OCI-LY7 (cell line): ENCODE measurements at regions not wholly inside any gene's neighbourhood (a gene's known extent, or its start where the extent isn't known, plus 50 kb on each side); places are given as distances from the start of the nearest gene placed in this dataset.
A peak's percentile ranks its signal among the peaks of the same experiment; 100 is the strongest.

ENCODE experiments used
- BruUV-seq: library from RNA; stranded (reverse); fragments of 400-500 nt; replicated peaks from 2 replicates; lab custom pipeline; 2021; lab: Mats Ljungman, UMichigan
- CTCF ChIA-PET: fragments of 300-600 bp; sonication (Branson Sonifier 250); formaldehyde crosslinking; loops from one replicate; lab custom pipeline; 2022; ENCODE audit warnings: antibody characterized with exemption; ENCODE audit not compliant: unreplicated experiment; lab: Charles Lee
- POLR2A ChIA-PET: fragments of 300-600 bp; sonication (Branson Sonifier 250); formaldehyde crosslinking; loops from one replicate; lab custom pipeline; 2022; ENCODE audit warnings: antibody characterized with exemption; lab: Charles Lee
- DNase-seq: peaks from one replicate; pipeline ENCODE4 v3.0.0-alpha.2; 2015; ENCODE audit warnings: low spot score
- H2AFZ ChIP-seq: fragments of 200-600 bp; sonication (generic), shearing (Covaris generic); 2 replicates; pipeline ENCODE4 v1.6.1; 2014; ENCODE audit warnings: mild to moderate bottlenecking, antibody characterized with exemption, low read length, moderate library complexity
- H3K27ac ChIP-seq: fragments of 200-600 bp; sonication (generic); 2 replicates; pipeline ENCODE4 v1.5.1; 2014; ENCODE audit warnings: mixed run types, low read depth, mild to moderate bottlenecking, moderate library complexity, low read length, inconsistent platforms; ENCODE audit not compliant: poor library complexity, severe bottlenecking
- H3K36me3 ChIP-seq: fragments of 200-600 bp; sonication (generic); 2 replicates; pipeline ENCODE4 v1.6.1; 2014; ENCODE audit warnings: mild to moderate bottlenecking, antibody characterized with exemption, low read length, moderate library complexity, mixed read lengths; ENCODE audit not compliant: insufficient read depth
- H3K4me1 ChIP-seq: fragments of 200-600 bp; sonication (generic); 2 replicates; pipeline ENCODE4 v1.5.1; 2014; ENCODE audit warnings: mild to moderate bottlenecking, low read length; ENCODE audit not compliant: insufficient read depth, poor library complexity, severe bottlenecking
- H3K4me2 ChIP-seq: fragments of 200-600 bp; sonication (generic); 2 replicates; pipeline ENCODE4 v1.6.1; 2014; ENCODE audit warnings: mild to moderate bottlenecking, low read length
- H3K4me3 ChIP-seq: fragments of 200-600 bp; sonication (generic); 2 replicates; pipeline ENCODE4 v1.5.1; 2014; ENCODE audit warnings: mild to moderate bottlenecking, low read depth, low read length; ENCODE audit not compliant: poor library complexity, severe bottlenecking
- H3K79me2 ChIP-seq: fragments of 200-600 bp; sonication (generic); 2 replicates; pipeline ENCODE4 v1.6.1; 2016; ENCODE audit warnings: low read depth, mild to moderate bottlenecking, low read length, moderate library complexity, mixed read lengths; ENCODE audit not compliant: insufficient read depth
- H3K9me2 ChIP-seq: fragments of 200-600 bp; sonication (generic); 2 replicates; pipeline ENCODE4 v1.6.1; 2016; ENCODE audit warnings: mild to moderate bottlenecking, low read length, mixed read lengths; ENCODE audit not compliant: insufficient read depth
- H3K9me3 ChIP-seq: fragments of 200-600 bp; sonication (generic); 2 replicates; pipeline ENCODE4 v1.6.1; 2014; ENCODE audit warnings: mild to moderate bottlenecking, mixed run types, low read length, mixed read lengths
- H4K20me1 ChIP-seq: fragments of 200-600 bp; sonication (generic); 2 replicates; pipeline ENCODE4 v1.6.1; 2014; ENCODE audit warnings: mild to moderate bottlenecking, antibody characterized with exemption, low read length, moderate library complexity, mixed read lengths; ENCODE audit not compliant: insufficient read depth
- EZH2phosphoT487 ChIP-seq: fragments of 200-600 bp; sonication (generic); IDR thresholded peaks from 2 replicates; pipeline ENCODE4 v1.6.1; 2018; ENCODE audit warnings: low read depth, borderline replicate concordance, mild to moderate bottlenecking, mixed run types, antibody characterized with exemption, low read length, moderate library complexity, mixed read lengths
- intact Hi-C: fragments of 100-400 bp; cut with micrococcal nuclease; formaldehyde crosslinking; loops from one replicate; pipeline ENCODE4 v1.10.0; 2022; ENCODE audit not compliant: unreplicated experiment
- TF ChIP-seq, protein P1 (sequence below): fragments of 200-600 bp; sonication (generic); conservative IDR thresholded peaks from 2 replicates; pipeline ENCODE4 v1.5.1; 2014; ENCODE audit warnings: mild to moderate bottlenecking, antibody characterized with exemption, low read length, moderate library complexity, mixed read lengths

DNA sequence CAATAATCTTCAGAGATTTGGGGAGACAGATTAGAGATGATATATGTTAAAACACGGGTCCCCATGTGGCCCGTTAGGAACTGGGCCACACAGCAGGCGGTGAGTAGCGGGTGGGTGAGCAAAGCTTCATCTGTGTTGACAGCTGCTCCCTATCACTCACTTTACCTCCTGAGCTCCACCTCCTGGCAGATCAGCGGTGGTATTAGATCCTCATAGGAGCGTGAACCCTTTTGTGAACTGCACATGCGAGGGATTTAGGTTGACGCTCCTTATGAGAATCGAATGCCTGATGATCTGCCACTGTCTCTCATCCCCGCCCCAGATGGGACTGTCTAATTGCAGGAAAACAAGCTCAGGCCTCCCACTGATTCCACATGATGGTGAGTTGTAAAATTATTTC is 560.4 kb upstream of the AMELY start:
- no peaks in the 10 kb centered on the region for H3K36me3 ChIP-seq
- no TSS peak for BruUV-seq
- intact Hi-C loops = loop anchor here (2.0 kb wide), 1 partner anchor 199 kb away; no protein-coding TSS in a partner anchor
- H3K9me2 ChIP-seq = no peaks in the 10 kb centered on the region
- POLR2A ChIA-PET = no interaction called here
- H3K9me3 ChIP-seq = no peaks in the 10 kb centered on the region
- no peaks in the 10 kb centered on the region for H4K20me1 ChIP-seq
- H3K79me2 ChIP-seq = no peaks in the 10 kb centered on the region
- H3K4me3 ChIP-seq = no peak overlapping the region
- H3K4me2 ChIP-seq = no peak overlapping the region
- peak; percentile 1 for DNase-seq
- no peak overlapping the region for H3K27ac ChIP-seq
- no peak overlapping the region for H2AFZ ChIP-seq
- TF ChIP-seq EZH2phosphoT487 = no peak
- TF ChIP-seq, protein P1, sequence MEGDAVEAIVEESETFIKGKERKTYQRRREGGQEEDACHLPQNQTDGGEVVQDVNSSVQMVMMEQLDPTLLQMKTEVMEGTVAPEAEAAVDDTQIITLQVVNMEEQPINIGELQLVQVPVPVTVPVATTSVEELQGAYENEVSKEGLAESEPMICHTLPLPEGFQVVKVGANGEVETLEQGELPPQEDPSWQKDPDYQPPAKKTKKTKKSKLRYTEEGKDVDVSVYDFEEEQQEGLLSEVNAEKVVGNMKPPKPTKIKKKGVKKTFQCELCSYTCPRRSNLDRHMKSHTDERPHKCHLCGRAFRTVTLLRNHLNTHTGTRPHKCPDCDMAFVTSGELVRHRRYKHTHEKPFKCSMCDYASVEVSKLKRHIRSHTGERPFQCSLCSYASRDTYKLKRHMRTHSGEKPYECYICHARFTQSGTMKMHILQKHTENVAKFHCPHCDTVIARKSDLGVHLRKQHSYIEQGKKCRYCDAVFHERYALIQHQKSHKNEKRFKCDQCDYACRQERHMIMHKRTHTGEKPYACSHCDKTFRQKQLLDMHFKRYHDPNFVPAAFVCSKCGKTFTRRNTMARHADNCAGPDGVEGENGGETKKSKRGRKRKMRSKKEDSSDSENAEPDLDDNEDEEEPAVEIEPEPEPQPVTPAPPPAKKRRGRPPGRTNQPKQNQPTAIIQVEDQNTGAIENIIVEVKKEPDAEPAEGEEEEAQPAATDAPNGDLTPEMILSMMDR = peak; percentile 38; the same call in 1 of the 2 replicates
- CTCF ChIA-PET = no interaction called here
- H3K4me1 ChIP-seq = no peaks in the 10 kb centered on the region

DNA sequence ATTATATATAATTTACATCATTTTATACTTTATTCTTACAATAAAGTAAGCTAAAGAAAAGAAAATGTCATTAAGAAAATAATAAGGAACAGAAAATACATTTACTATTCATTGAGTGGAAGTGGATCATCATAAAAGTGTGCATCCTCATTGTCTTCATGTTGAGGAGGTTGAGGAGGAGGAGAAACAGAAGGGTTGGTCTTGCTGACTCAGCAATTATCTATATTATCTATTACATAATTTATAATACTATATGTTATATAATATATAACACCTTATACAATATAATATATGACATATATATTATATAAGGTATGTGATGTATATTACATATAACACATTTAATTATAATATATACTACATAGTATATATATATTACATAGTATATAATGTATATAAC is 558.5 kb upstream of the AMELY start:
- Histone ChIP-seq H3K36me3 (no peaks in the 10 kb centered on the region), H3K4me1 (no peaks in the 10 kb centered on the region), H3K27ac (no peak overlapping the region), H3K9me3 (no peaks in the 10 kb centered on the region), H2AFZ (no peak overlapping the region), H3K9me2 (no peaks in the 10 kb centered on the region), H3K4me3 (no peak overlapping the region), H4K20me1 (no peaks in the 10 kb centered on the region), H3K79me2 (no peaks in the 10 kb centered on the region), H3K4me2 (no peak overlapping the region)
- POLR2A ChIA-PET = no interaction called here
- CTCF ChIA-PET = no interaction called here
- no peak for DNase-seq
- intact Hi-C loops = no loop called here
- TF ChIP-seq, protein P1 = no peak
- BruUV-seq = no TSS peak

- POLR2A ChIA-PET = no interaction called here
- no peak overlapping the region for H3K27ac ChIP-seq
- no peaks in the 10 kb centered on the region for H3K4me1 ChIP-seq
- H3K4me2 ChIP-seq = no peak overlapping the region
- H3K9me2 ChIP-seq = no peaks in the 10 kb centered on the region
- H3K36me3 ChIP-seq = no peaks in the 10 kb centered on the region
- intact Hi-C loops = no loop called here
- H3K79me2 ChIP-seq = no peaks in the 10 kb centered on the region
- no peaks in the 10 kb centered on the region for H3K9me3 ChIP-seq
- no peaks in the 10 kb centered on the region for H4K20me1 ChIP-seq
- no peak for DNase-seq
- no TSS peak for BruUV-seq
- TF ChIP-seq, protein P1 = no peak
- no peak for TF ChIP-seq EZH2phosphoT487
- CTCF ChIA-PET = no interaction called here
- H2AFZ ChIP-seq = no peak overlapping the region
- H3K4me3 ChIP-seq = no peak overlapping the region
Measured at GRCh38 chrY:7468951-7469745, 557.6 kb upstream of the AMELY start.
